Activated CD8-positive, alpha-beta T cell treated with anti-CD3 and anti-CD28 coated beads, Interleukin-2, amount 10 ng/mL, durations not matched to agents 7 days and 5 days (primary cell): ENCODE measurements at regions not wholly inside any gene's neighbourhood (a gene's known extent, or its start where the extent isn't known, plus 50 kb on each side); places are given as distances from the start of the nearest gene placed in this dataset.
"Not testable (repeated sequence)": the region's sequence is repeated elsewhere in the genome, so short reads cannot be mapped to it uniquely, and the experiment has no call there.

Experiments used
- ATAC-seq: fragments of 150-1000 bp; cut with Tn5 transposase; one replicate; pipeline ENCODE4 v1.10.0; 2021; ENCODE audit warnings: moderate library complexity
- CTCF ChIA-PET: fragments of 350-600 bp; sonication (Branson Sonifier 250); formaldehyde crosslinking; loops from one replicate; lab custom pipeline; 2021; ENCODE audit warnings: antibody characterized with exemption; lab: Charles Lee
- POLR2A ChIA-PET: fragments of 350-600 bp; sonication (Branson Sonifier 250); formaldehyde crosslinking; loops from one replicate; lab custom pipeline; 2021; ENCODE audit warnings: antibody characterized with exemption; lab: Charles Lee
- DNase-seq: peaks from one replicate; pipeline ENCODE4 v3.0.0-alpha.2; 2020
- H3K27ac Mint-ChIP-seq: one replicate; pipeline ENCODE4 v1.8.0; 2021; ENCODE audit warnings: mild to moderate bottlenecking, mixed read lengths
- H3K27me3 Mint-ChIP-seq: one replicate; pipeline ENCODE4 v1.8.0; 2021; ENCODE audit warnings: low read depth, mixed read lengths
- H3K36me3 Mint-ChIP-seq: one replicate; pipeline ENCODE4 v1.8.0; 2021; ENCODE audit warnings: low read depth, mixed read lengths
- H3K4me1 Mint-ChIP-seq: one replicate; pipeline ENCODE4 v1.8.0; 2021; ENCODE audit warnings: low read depth, mixed read lengths
- H3K4me3 Mint-ChIP-seq: one replicate; pipeline ENCODE4 v1.8.0; 2021; ENCODE audit warnings: mild to moderate bottlenecking, mixed read lengths
- H3K9me3 Mint-ChIP-seq: one replicate; pipeline ENCODE4 v1.8.0; 2022; ENCODE audit warnings: mixed read lengths; ENCODE audit not compliant: insufficient read depth

- ChIA-PET POLR2A (no interaction called here), CTCF (no interaction called here)
- H3K9me3 Mint-ChIP-seq, result no peaks in the 10 kb centered on the region
- DNase-seq, result no peak
- no peak for ATAC-seq
- H3K4me3 Mint-ChIP-seq, result no peak overlapping the region
- H3K36me3 Mint-ChIP-seq, result no peaks in the 10 kb centered on the region
- H3K4me1 Mint-ChIP-seq, result no peaks in the 10 kb centered on the region
- H3K27me3 Mint-ChIP-seq, result no peaks in the 10 kb centered on the region
- no peak overlapping the region for H3K27ac Mint-ChIP-seq
Measured at GRCh38 chr17:70739065-70739464, 569.7 kb downstream of the KCNJ2 start.

GRCh38 chr17:70746574-70746973, 577.2 kb downstream of the KCNJ2 start:
- ATAC-seq, CTCF ChIA-PET, H3K4me1 Mint-ChIP-seq, POLR2A ChIA-PET, H3K4me3 Mint-ChIP-seq, H3K9me3 Mint-ChIP-seq, H3K27ac Mint-ChIP-seq, H3K36me3 Mint-ChIP-seq, H3K27me3 Mint-ChIP-seq, DNase-seq: not testable (repeated sequence)

GRCh38 chr17:70750983-70751382, 581.7 kb downstream of the KCNJ2 start:
- Mint-ChIP-seq H3K4me3 (no peak overlapping the region), H3K9me3 (no peaks in the 10 kb centered on the region), H3K4me1 (no peaks in the 10 kb centered on the region), H3K27me3 (no peaks in the 10 kb centered on the region), H3K36me3 (no peaks in the 10 kb centered on the region), H3K27ac (no peak overlapping the region)
- DNase-seq (no peak), ATAC-seq (no peak)
- ChIA-PET CTCF (no interaction called here), POLR2A (no interaction called here)

GRCh38 chr17:70752461-70752860, 583.1 kb downstream of the KCNJ2 start:
- POLR2A ChIA-PET, H3K36me3 Mint-ChIP-seq, H3K4me3 Mint-ChIP-seq, CTCF ChIA-PET, H3K4me1 Mint-ChIP-seq, DNase-seq, H3K9me3 Mint-ChIP-seq, H3K27ac Mint-ChIP-seq, ATAC-seq, H3K27me3 Mint-ChIP-seq: not testable (repeated sequence)

GRCh38 chr17:70752966-70753467, 583.7 kb downstream of the KCNJ2 start:
- Mint-ChIP-seq H3K9me3 (no peaks in the 10 kb centered on the region), H3K27me3 (no peaks in the 10 kb centered on the region), H3K27ac (no peak overlapping the region), H3K4me1 (no peaks in the 10 kb centered on the region), H3K4me3 (no peak overlapping the region), H3K36me3 (no peaks in the 10 kb centered on the region)
- DNase-seq, result no peak
- POLR2A ChIA-PET, result no interaction called here
- CTCF ChIA-PET, result no interaction called here
- ATAC-seq, result no peak

- no peaks in the 10 kb centered on the region for H3K36me3 Mint-ChIP-seq
- no peak for DNase-seq
- H3K4me3 Mint-ChIP-seq, result no peak overlapping the region
- ChIA-PET POLR2A (no interaction called here), CTCF (no interaction called here)
- no peaks in the 10 kb centered on the region for H3K9me3 Mint-ChIP-seq
- no peak for ATAC-seq
- H3K27ac Mint-ChIP-seq, result no peak overlapping the region
- H3K4me1 Mint-ChIP-seq, result no peaks in the 10 kb centered on the region
- H3K27me3 Mint-ChIP-seq, result no peaks in the 10 kb centered on the region
Measured at GRCh38 chr17:70763018-70763417, 593.7 kb downstream of the KCNJ2 start.

GRCh38 chr17:70767102-70767701, 597.9 kb downstream of the KCNJ2 start:
- Mint-ChIP-seq H3K9me3 (no peaks in the 10 kb centered on the region), H3K36me3 (no peaks in the 10 kb centered on the region), H3K27ac (no peak overlapping the region), H3K27me3 (no peaks in the 10 kb centered on the region), H3K4me3 (no peak overlapping the region), H3K4me1 (no peaks in the 10 kb centered on the region)
- ChIA-PET POLR2A (no interaction called here), CTCF (interaction anchor here (1.6 kb wide), 1 partner anchor 9 kb away, joined by 5 read pairs; no protein-coding TSS in a partner anchor)
- ATAC-seq (no peak), DNase-seq (no peak)

GRCh38 chr17:70769956-70770355, 600.6 kb downstream of the KCNJ2 start:
- CTCF ChIA-PET, result no interaction called here
- no peaks in the 10 kb centered on the region for H3K36me3 Mint-ChIP-seq
- DNase-seq (no peak), ATAC-seq (no peak)
- no peaks in the 10 kb centered on the region for H3K4me1 Mint-ChIP-seq
- no peak overlapping the region for H3K4me3 Mint-ChIP-seq
- no peak overlapping the region for H3K27ac Mint-ChIP-seq
- no peaks in the 10 kb centered on the region for H3K9me3 Mint-ChIP-seq
- H3K27me3 Mint-ChIP-seq, result no peaks in the 10 kb centered on the region
- POLR2A ChIA-PET, result no interaction called here

- CTCF ChIA-PET, result no interaction called here
- H3K4me3 Mint-ChIP-seq, result no peak overlapping the region
- no peak for ATAC-seq
- H3K9me3 Mint-ChIP-seq, result no peaks in the 10 kb centered on the region
- no peaks in the 10 kb centered on the region for H3K36me3 Mint-ChIP-seq
- H3K27me3 Mint-ChIP-seq, result no peaks in the 10 kb centered on the region
- no peak for DNase-seq
- POLR2A ChIA-PET, result no interaction called here
- no peaks in the 10 kb centered on the region for H3K4me1 Mint-ChIP-seq
- H3K27ac Mint-ChIP-seq, result no peak overlapping the region
Measured at GRCh38 chr17:70771804-70772386, 602.6 kb downstream of the KCNJ2 start.

- CTCF ChIA-PET, result no interaction called here
Measured at GRCh38 chr17:70772761-70773160, 603.4 kb downstream of the KCNJ2 start.

GRCh38 chr17:70773258-70773657, 603.9 kb downstream of the KCNJ2 start:
- Mint-ChIP-seq H3K4me3 (no peak overlapping the region), H3K27me3 (no peaks in the 10 kb centered on the region), H3K9me3 (no peaks in the 10 kb centered on the region), H3K36me3 (no peaks in the 10 kb centered on the region), H3K27ac (no peak overlapping the region), H3K4me1 (no peaks in the 10 kb centered on the region)
- ChIA-PET CTCF (no interaction called here), POLR2A (no interaction called here)
- ATAC-seq (no peak), DNase-seq (no peak)

More at GRCh38 chr17:70772761-70773160, 603.4 kb downstream of the KCNJ2 start:
- Mint-ChIP-seq H3K4me3 (no peak overlapping the region), H3K36me3 (no peaks in the 10 kb centered on the region), H3K27me3 (no peaks in the 10 kb centered on the region), H3K9me3 (no peaks in the 10 kb centered on the region), H3K27ac (no peak overlapping the region), H3K4me1 (no peaks in the 10 kb centered on the region)
- POLR2A ChIA-PET, result no interaction called here
- DNase-seq (no peak), ATAC-seq (no peak)

GRCh38 chr17:70774339-70775117, 605.2 kb downstream of the KCNJ2 start:
- H3K9me3 Mint-ChIP-seq, result no peaks in the 10 kb centered on the region
- H3K27ac Mint-ChIP-seq, result no peak overlapping the region
- ChIA-PET CTCF (interaction anchor here (1.0 kb wide), 1 partner anchor 13 kb away, joined by 3 read pairs; no protein-coding TSS in a partner anchor), POLR2A (no interaction called here)
- no peak overlapping the region for H3K4me3 Mint-ChIP-seq
- DNase-seq (no peak), ATAC-seq (no peak)
- no peaks in the 10 kb centered on the region for H3K36me3 Mint-ChIP-seq
- H3K27me3 Mint-ChIP-seq, result no peaks in the 10 kb centered on the region
- no peaks in the 10 kb centered on the region for H3K4me1 Mint-ChIP-seq
